ENCODE measurements at regions not wholly inside any gene's neighbourhood (a gene's known extent, or its start where the extent isn't known, plus 50 kb on each side); places are given as distances from the start of the nearest gene placed in this dataset.
A peak's percentile ranks its signal among the peaks of the same experiment; 100 is the strongest.
"Not testable (repeated sequence)": the region's sequence is repeated elsewhere in the genome, so short reads cannot be mapped to it uniquely, and the experiment has no call there.

- no peak for DNase-seq
Measured at GRCh38 chr6:144397141-144397540, 112.0 kb downstream of the UTRN start.

- no peak for DNase-seq
Measured at GRCh38 chr6:144400321-144400720, 115.2 kb downstream of the UTRN start.

DNA sequence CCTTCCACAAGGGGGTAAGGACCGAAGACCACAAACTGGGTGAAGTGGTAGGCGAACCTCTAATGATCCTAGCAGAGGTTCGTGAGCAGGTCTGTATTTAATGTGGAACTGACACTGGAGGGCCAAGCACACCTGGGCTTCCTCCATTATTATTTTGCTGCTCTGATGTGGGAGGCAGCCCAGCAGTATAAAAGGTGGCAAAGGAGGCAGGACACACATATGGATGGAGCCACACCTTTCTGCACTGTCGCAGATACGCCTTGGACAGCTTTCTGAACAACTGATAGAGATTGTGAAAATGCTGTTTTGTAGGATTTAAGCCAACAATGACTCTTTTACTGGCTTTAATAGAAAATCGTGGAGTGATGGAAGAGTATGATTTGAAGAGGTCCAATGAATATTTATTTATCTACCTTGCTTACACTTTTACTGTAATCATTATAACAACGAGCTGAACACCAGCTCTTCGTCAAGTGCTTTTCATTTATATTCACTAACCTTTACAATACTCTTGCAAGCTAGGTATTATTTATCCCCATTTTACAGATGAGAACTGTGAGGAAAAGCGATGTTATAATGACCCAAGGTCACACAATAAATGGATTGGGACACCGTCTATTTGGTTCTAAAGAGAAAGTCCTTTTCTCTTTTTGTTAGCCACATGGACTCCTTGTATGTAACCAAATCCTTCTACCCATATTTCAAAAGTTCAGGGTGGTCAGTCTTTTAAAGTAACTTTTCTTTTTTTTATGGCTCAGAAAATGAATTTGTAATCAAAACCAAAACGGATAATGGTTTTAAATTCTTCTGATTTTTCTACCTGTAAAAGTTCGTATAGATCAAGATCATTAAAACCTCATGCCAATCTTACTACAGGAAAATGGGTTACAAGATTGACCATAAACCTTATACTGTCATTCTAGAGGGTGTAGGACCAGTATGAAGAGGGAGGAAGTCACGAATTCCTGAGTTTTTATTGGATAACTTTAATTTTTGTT, 116.9 kb downstream of the UTRN start:
- DNase-seq, result no peak

DNA sequence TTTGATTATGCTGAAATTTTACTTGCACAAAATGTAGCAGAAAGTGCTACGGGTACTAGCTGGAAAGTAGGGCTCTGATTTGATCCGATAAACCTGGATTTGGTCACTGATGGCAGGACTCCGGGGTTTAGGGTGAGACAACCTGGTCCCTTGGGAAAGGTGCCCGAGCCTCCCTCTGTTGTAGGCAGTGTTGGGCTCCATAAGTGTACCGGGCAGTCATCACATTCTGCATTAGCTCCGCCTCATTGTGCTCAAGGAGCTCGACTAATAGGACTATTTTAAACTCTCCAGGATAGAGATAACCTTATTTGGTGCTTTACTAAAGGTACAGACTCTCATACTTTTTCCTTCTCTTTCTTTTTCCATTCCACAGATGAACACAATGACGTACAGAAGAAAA, 117.6 kb downstream of the UTRN start:
- DNase-seq, result no peak

GRCh38 chr6:144405163-144405562, 120.0 kb downstream of the UTRN start:
- no peak for DNase-seq

DNA sequence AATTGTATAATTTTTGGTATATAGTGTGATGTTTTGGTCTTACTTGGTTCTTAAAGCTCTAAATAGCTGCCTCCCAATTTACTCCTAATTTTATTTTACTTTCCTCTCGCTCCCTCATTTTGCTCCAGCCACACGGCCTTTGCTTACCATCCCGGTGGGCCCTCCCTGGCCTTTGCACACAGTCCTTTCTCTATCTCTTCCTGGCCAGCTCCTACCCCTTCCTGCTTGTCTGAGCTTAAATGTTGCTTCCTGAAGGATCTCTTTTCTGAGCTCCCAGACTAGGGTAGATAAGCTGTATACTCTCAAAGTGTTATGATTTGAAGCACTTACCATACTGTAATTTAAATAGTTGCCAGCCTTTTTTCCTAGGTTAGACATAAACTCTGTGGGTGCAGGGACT, 121.7 kb downstream of the UTRN start:
- DNase-seq, result no peak

DNA sequence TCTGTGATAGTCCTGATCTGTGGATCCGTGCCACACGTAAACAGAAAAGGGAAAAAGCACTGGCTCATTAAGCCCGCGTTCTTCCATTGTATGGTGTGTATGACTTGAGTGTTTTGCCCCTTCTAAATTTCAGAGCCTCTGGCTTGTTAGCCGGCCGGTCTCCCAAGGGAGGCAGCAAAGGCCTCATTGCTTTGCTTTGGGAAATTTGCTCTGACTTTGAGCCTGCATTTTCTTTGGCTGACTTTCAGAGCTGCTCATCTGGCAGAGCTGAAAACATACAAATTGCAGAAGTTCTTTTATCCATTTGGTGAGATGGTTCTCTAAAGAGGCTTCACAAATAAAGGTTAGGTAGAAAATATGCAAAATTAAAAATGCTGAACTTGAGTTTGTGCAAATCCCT, 123.0 kb downstream of the UTRN start:
- DNase-seq, result no peak

GRCh38 chr6:144410059-144410458, 124.9 kb downstream of the UTRN start:
- DNase-seq, result no peak

GRCh38 chr6:144410574-144410973, 125.4 kb downstream of the UTRN start:
- not testable (repeated sequence) for DNase-seq

DNA sequence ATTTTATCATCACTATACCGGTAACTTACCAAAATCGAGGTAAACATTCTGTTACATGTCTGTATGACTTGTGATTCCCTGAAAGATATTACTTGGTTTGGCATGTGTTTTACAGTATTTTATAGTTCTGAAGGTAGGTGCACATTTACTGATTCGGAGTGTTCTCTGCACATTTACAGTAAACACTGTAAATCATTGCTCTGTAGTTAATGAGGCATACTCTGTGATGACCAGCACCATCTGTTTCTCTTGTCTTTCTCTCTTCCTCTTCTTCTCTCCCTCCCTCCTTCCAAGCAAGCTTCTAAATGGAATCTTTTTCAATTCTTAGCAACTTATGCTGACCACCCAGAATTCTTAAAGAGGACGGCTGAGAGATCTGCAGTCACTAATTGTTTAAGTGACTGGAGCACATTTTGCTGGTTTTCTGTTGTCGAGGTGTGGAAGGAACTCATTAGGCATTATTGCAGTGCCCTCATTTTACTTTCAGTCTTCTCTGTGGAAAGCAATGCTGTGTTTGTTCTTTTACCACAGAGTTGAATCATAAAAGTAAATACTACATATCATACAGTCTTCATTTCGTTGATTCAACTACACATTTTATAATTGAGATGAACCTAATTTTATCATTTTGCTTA, 126.5 kb downstream of the UTRN start:
- peak; percentile 18 for DNase-seq

- DNase-seq, result peak; percentile 24
Measured at GRCh38 chr6:144413418-144413817, 128.3 kb downstream of the UTRN start.

DNA sequence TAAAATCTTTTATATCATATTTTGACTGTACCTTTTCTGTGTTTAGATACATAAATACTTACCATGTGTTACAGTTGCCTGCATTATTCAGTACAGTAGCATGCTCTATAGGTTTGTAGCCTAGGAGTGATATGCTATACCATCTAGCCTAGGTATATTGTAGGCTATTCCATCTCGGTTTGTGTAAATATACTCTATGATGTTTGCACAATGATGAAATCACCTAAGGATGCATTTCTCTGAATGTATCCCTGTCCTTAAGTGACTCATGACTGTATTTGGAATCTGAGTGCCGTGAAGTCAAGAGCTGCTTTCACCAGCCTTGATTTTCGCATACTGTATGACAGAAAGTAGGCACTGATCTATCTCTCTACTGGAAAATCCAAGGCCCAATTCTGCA, 129.9 kb downstream of the UTRN start:
- peak; percentile 83 for DNase-seq

- DNase-seq, result peak; percentile 82
Measured at GRCh38 chr6:144415835-144416237, 130.7 kb downstream of the UTRN start.

DNA sequence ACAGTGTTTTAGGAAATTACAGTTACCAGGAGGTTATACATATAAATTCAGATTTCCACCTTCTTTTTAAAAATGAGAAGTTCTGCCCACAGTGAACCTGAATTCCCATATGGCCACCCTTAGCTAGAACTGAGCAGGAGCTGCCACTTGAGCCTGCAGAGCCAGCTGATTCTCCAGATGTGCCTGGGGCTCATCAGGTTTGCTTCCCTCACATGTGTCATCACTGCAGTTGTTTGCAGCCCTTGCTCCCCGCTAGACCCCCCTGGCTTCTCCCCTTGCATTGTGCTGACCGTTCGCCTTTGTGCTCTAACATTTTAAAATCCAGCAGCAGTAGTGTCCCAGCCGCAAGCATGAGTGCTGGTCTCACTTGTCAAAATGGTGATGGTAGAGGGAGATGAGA, 131.1 kb downstream of the UTRN start:
- DNase-seq, result no peak

GRCh38 chr6:144416773-144417172, 131.6 kb downstream of the UTRN start:
- DNase-seq, result no peak

GRCh38 chr6:144417681-144418080, 132.5 kb downstream of the UTRN start:
- DNase-seq, result no peak

DNA sequence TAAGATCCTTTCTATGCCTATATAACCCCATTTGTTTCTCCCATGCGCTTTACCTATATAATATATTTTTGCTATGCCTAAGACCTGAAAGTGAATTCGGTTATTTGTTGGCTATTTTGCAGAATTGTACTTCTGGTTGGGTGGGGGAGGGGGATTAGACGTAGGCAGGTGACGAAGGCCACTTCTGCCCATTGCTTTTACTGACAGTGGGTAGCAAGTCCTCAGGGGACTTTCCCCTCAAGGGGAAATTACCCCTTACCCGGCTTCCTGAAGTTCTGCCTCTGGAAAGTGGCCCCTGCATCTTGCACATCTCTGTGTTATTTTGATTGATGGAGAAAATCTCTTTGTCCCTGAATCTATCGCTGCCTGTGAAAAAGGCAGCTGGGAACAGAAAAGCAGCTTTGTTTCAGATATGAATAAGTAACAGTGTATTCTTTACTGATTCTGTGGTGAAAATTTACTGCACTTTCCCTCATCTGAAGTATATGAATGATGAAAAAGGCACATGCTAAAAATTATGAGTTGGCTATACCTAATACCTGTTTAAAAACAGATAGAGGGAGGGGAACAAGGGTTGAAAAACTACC, 133.9 kb downstream of the UTRN start:
- DNase-seq, result no peak

- no peak for DNase-seq
Measured at GRCh38 chr6:144423167-144423566, 138.0 kb downstream of the UTRN start.

DNA sequence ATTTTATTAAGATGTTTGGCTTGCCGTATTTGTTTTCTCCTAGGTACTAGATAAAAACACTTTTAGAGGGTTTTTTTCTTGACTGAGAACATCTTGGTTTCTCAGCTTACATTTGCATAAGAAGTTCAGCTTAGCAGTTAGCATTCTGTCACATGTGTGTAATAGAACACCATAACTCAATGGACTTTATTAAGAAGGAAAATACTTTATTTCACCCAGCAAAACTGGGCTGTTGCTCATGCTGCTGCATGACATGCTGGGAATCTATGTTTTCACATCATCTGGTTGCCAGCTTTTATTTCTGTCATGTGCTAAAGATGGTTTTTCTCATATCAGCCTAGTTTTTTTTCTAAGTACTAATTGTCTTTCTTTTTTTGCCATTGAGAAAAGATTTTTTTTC, 144.6 kb downstream of the UTRN start:
- no peak for DNase-seq

DNA sequence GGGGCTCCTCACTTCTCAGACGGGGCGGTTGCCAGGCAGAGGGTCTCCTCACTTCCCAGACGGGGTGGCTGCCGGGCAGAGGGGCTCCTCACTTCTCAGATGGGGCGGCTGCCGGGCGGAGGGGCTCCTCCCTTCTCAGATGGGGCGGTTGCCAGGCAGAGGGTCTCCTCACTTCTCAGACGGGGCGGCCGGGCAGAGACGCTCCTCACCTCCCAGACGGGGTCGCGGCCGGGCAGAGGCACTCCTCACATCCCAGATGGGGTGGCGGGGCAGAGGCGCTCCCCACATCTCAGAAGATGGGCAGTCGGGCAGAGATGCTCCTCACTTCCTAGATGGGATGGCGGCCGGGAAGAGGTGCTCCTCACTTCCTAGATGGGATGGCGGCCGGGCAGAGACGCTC, 148.3 kb downstream of the UTRN start:
- not testable (repeated sequence) for DNase-seq

DNA sequence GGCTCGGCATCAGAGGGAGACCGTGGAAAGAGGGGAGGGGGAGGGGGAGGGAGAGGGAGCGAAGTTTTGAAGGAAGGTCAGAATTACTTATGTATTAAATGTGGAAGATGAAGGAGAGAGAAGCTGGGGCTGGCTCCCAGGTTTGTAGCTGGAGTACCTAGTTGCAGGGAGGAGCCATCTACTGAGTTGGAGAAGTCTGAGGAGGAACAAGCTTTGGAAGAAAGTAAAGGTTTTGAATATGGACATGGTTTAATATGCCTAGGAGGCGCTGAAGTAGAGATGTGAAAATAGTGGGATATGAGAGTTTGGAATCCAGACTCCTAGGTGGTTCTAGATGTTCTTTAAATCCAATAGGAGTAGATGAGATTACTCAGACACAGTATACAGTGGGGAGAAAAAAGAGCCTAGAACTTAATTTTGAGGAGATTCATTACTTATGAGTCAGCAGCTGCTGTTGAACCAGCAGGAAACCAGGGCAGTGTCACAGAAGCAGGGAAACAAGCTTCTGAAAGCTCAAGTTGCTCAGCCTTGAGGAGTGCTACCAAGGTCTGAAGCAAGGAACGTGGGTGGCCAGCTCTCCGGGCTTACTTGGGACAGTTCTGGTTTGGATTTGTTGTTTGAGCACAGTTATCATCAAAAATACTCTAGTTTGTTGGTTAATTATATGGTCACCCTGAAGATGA, 149.3 kb downstream of the UTRN start:
- peak; percentile 88 for DNase-seq

GRCh38 chr6:144435602-144436426, 150.7 kb downstream of the UTRN start:
- no peak for DNase-seq

Data from EL (cell line).